ENCODE measurements at regions not wholly inside any gene's neighbourhood (a gene's known extent, or its start where the extent isn't known, plus 50 kb on each side); places are given as distances from the start of the nearest gene placed in this dataset.
"Not testable (repeated sequence)": the region's sequence is repeated elsewhere in the genome, so short reads cannot be mapped to it uniquely, and the experiment has no call there.

DNA sequence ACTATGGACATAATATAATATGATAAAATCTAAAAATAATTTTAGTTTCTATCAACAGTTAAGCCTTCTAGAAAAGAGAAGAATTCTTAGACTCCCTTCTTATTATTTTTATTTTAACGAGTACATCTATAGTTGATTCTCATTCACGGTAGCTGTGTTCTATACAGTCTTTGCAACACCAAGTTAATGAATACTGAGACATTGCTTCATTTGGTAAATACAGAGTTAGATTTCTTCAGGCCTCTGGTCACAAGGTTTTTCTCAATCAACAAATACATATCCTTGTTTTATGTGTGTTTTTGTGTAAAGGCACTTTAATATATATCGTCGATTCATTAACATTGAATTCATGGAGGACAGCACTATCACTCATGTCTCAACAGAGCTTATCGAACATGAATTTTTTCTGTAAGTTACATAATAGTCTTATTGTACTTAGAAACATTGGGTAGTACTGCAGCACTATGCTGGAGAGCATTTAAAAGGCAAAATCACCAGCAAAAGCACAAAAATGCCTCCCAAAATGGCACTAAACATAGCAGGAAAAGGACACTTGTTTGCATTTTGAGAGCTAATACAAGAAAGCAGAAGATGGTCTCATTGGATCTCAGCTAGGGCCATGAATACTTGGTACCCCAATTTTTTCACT, 239.0 kb downstream of the FGF10 start:
- Histone ChIP-seq H3K9me3 (no peaks in the 10 kb centered on the region), H3K27me3 (no peaks in the 10 kb centered on the region), H3K4me3 (no peak overlapping the region), H3K27ac (no peak overlapping the region), H3K4me1 (no peaks in the 10 kb centered on the region), H3K36me3 (no peaks in the 10 kb centered on the region)
- 81 to 87% methylated on average over 5 of the region's 5 CpGs for WGBS, 2 donors
- FAIRE-seq (no peak), ATAC-seq (no peak), DNase-seq (no peak)
- intact Hi-C loops (cut with DNase I) = no loop called here
- TF ChIP-seq, protein P1, sequence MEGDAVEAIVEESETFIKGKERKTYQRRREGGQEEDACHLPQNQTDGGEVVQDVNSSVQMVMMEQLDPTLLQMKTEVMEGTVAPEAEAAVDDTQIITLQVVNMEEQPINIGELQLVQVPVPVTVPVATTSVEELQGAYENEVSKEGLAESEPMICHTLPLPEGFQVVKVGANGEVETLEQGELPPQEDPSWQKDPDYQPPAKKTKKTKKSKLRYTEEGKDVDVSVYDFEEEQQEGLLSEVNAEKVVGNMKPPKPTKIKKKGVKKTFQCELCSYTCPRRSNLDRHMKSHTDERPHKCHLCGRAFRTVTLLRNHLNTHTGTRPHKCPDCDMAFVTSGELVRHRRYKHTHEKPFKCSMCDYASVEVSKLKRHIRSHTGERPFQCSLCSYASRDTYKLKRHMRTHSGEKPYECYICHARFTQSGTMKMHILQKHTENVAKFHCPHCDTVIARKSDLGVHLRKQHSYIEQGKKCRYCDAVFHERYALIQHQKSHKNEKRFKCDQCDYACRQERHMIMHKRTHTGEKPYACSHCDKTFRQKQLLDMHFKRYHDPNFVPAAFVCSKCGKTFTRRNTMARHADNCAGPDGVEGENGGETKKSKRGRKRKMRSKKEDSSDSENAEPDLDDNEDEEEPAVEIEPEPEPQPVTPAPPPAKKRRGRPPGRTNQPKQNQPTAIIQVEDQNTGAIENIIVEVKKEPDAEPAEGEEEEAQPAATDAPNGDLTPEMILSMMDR (IDR thresholded peaks at IDR 0.05) = no peak

DNA sequence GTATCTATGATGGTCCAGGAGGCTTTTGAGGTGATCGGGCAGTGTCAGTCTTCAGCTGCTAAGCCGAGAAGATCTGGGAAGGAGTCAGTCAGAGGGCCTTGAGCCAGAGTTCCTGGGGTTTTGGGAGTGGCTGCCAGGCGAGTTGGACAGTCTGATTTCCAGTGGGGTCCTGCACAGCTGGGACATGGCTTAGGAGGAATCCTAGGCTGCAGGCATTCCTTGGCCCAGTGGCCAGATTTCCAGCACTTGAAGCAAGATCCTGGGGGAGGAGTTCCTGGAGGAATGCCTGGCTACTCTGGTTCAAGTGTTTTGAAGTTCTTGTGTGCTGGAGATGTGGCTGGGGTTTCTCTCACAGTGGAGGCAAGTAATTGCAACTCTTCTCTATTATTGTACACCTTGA, 271.3 kb downstream of the FGF10 start:
- FAIRE-seq = not testable (repeated sequence)

DNA sequence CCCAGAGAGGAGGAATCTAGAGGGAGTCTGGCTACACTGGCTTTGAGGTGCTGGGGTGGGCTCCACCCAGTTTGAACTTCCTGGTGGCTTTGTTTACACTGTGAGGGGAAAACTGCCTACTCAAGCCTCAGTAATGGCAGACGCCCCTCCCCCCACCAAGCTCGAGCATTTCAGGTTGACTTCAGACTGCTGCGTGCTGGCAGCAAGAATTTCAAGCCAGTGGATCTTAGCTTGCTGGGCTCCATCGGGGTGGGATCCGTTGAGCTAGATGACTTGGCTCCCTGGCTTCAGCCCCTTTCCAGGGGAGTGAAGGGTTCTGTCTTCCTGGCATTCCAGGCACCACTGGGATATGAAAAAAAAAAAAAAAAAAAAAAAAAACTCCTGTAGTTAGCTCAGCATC, 281.0 kb downstream of the FGF10 start:
- H3K27me3 ChIP-seq; H3K36me3 ChIP-seq; ATAC-seq; H3K4me3 ChIP-seq; FAIRE-seq; H3K9me3 ChIP-seq; intact Hi-C loops (cut with DNase I); H3K27ac ChIP-seq; H3K4me1 ChIP-seq; DNase-seq: not testable (repeated sequence)
- 36 to 45% methylated on average over 5 of the region's 5 CpGs for WGBS, 2 donors

More for the DNA sequence above, 271.3 kb downstream of the FGF10 start:
- H3K27ac ChIP-seq; H3K4me3 ChIP-seq; ATAC-seq; intact Hi-C loops (cut with DNase I); H3K4me1 ChIP-seq; H3K36me3 ChIP-seq; H3K9me3 ChIP-seq; H3K27me3 ChIP-seq: not testable (repeated sequence)
- WGBS, 2 donors = 55 to 64% methylated on average over 3 of the region's 3 CpGs
- peak in 2 of 6 donors; percentile 5 to 14 for DNase-seq

DNA sequence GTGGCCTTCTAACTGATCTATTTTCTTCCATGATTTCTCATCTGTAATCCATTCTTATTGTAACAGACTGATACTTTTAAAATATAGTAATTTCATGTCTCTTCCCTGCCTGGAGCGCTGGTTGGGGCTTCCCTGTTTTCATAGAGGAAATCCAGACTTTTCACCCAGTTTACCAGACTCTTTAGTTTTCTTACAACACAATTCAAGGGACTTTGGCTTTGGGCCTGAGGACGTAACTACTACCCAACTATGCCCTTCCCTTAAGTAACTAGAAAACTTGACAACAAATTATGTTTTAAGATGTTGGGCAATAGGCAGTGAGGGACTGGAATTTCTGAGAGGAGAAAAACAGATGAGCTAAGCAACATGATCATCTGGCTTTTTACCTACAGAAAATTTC, 289.6 kb downstream of the FGF10 start:
- no peaks in the 10 kb centered on the region for H3K9me3 ChIP-seq
- FAIRE-seq (no peak), DNase-seq (no peak), ATAC-seq (no peak)
- H3K4me3 ChIP-seq = no peak overlapping the region
- H3K27me3 ChIP-seq = no peaks in the 10 kb centered on the region
- no peaks in the 10 kb centered on the region for H3K4me1 ChIP-seq
- no peaks in the 10 kb centered on the region for H3K36me3 ChIP-seq
- intact Hi-C loops (cut with DNase I) = no loop called here
- 83 to 88% methylated on average over 2 of the region's 2 CpGs for WGBS, 2 donors
- H3K27ac ChIP-seq = no peak overlapping the region
- TF ChIP-seq, protein P1 (IDR thresholded peaks at IDR 0.05) = no peak

- FAIRE-seq = no peak
- DNase-seq = no peak
- intact Hi-C loops (cut with DNase I) = no loop called here
- TF ChIP-seq, protein P1 (IDR thresholded peaks at IDR 0.05) = no peak
- H3K36me3 ChIP-seq = no peaks in the 10 kb centered on the region
- peak in 2 of 4 donors; percentile 37 to 50 for ATAC-seq
- 75 to 80% methylated on average over 1 of the region's 1 CpG for WGBS, 2 donors
- H3K4me3 ChIP-seq = no peak overlapping the region
- no peaks in the 10 kb centered on the region for H3K27me3 ChIP-seq
- no peaks in the 10 kb centered on the region for H3K9me3 ChIP-seq
- H3K4me1 ChIP-seq = no peaks in the 10 kb centered on the region
- no peak overlapping the region for H3K27ac ChIP-seq
Measured at GRCh38 chr5:44089424-44090144, 299.6 kb downstream of the FGF10 start.

GRCh38 chr5:44085083-44085482, 304.1 kb downstream of the FGF10 start:
- intact Hi-C loops (cut with DNase I) = no loop called here
- Histone ChIP-seq H3K36me3 (no peaks in the 10 kb centered on the region), H3K9me3 (no peaks in the 10 kb centered on the region), H3K27me3 (no peaks in the 10 kb centered on the region), H3K4me3 (no peak overlapping the region), H3K4me1 (no peaks in the 10 kb centered on the region), H3K27ac (no peak overlapping the region)
- no peak for ATAC-seq
- TF ChIP-seq, protein P1 (IDR thresholded peaks at IDR 0.05) = no peak
- FAIRE-seq = no peak
- DNase-seq = no peak

DNA sequence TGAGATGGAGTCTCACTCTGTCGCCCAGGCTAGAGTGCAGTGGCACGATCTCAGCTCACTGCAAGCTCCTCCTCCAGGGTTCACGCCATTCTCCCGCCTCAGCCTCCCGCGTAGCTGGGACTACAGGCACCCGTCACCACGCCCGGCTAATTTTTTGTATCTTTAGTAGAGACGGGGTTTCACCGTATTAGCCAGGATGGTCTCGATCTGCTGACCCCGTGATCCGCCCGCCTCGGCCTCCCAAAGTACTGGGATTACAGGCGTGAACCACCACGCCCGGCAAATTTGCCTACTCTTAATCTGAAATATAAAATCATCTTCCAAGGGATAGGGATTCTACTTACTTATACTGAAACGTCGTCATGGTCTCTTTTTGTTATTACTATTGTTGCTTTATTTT, 314.7 kb downstream of the FGF10 start:
- DNase-seq; H3K4me3 ChIP-seq; intact Hi-C loops (cut with DNase I); H3K36me3 ChIP-seq; ATAC-seq; H3K27ac ChIP-seq; FAIRE-seq; H3K27me3 ChIP-seq; H3K4me1 ChIP-seq; H3K9me3 ChIP-seq: not testable (repeated sequence)
- WGBS, 2 donors = 89 to 92% methylated on average over 21 of the region's 21 CpGs
